ENCODE measurements at regions not wholly inside any gene's neighbourhood (a gene's known extent, or its start where the extent isn't known, plus 50 kb on each side); places are given as distances from the start of the nearest gene placed in this dataset.

DNA sequence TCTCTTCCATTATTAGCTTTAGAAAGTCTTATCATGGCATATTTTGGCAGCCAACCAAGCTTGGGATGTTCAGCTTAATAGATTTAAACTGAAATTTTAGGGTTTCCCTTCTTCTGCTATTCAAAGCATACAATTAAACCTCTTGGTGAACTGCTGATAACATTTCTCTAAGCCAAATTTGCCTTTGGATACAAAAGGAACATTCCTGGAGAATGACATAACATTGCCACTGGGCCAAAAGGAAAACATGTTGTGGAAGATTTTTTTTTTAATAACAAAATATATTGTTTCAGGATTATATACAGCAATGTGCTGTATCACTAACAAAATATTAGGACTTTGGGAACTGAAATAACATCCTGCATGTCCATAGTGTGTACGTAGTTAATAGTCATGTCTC, 215.1 kb upstream of the TBX18 start:
- no peaks in the 10 kb centered on the region for H3K36me3 ChIP-seq (ENCODE audit: control insufficient read depth, insufficient read depth, low read length)
- CTCF ChIA-PET: interaction anchor here (0.8 kb wide), 1 partner anchor 9 kb away, joined by 3 read pairs; no protein-coding TSS in a partner anchor
- no peaks in the 10 kb centered on the region for H3K27me3 ChIP-seq (ENCODE audit: control insufficient read depth, insufficient read depth, low read length)
- no peak for DNase-seq (ENCODE audit: low read depth)
- POLR2A ChIA-PET: no interaction called here
- TF ChIP-seq, protein P1, sequence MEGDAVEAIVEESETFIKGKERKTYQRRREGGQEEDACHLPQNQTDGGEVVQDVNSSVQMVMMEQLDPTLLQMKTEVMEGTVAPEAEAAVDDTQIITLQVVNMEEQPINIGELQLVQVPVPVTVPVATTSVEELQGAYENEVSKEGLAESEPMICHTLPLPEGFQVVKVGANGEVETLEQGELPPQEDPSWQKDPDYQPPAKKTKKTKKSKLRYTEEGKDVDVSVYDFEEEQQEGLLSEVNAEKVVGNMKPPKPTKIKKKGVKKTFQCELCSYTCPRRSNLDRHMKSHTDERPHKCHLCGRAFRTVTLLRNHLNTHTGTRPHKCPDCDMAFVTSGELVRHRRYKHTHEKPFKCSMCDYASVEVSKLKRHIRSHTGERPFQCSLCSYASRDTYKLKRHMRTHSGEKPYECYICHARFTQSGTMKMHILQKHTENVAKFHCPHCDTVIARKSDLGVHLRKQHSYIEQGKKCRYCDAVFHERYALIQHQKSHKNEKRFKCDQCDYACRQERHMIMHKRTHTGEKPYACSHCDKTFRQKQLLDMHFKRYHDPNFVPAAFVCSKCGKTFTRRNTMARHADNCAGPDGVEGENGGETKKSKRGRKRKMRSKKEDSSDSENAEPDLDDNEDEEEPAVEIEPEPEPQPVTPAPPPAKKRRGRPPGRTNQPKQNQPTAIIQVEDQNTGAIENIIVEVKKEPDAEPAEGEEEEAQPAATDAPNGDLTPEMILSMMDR (IDR thresholded peaks at IDR 0.05; ENCODE audit: insufficient read depth, low read depth, low read length): no peak
- H3K4me3 ChIP-seq (ENCODE audit: low read depth, low read length): no peak overlapping the region

DNA sequence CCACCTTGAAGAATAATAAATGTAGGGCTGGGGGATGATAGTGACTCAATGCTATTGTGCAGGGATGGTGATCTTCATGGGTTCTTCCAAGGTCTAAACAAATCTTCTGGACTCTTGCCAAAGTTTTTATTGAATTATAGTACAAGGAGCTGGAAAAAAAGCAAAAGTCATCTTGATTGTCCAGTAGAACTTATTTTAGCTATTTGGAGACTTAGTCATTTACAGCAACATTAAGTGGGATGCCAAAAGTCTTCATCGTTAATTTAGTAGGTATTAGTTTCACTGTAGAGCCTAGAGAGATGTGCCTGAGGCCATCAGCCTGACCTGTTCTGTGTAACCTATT, 212.9 kb upstream of the TBX18 start:
- TF ChIP-seq, protein P1 (IDR thresholded peaks at IDR 0.05; ENCODE audit: insufficient read depth, low read depth, low read length): no peak
- DNase-seq (ENCODE audit: low read depth): no peak
- Histone ChIP-seq H3K36me3 (ENCODE audit: control insufficient read depth, insufficient read depth, low read length) (no peaks in the 10 kb centered on the region), H3K4me3 (ENCODE audit: low read depth, low read length) (no peak overlapping the region), H3K27me3 (ENCODE audit: control insufficient read depth, insufficient read depth, low read length) (no peaks in the 10 kb centered on the region)
- ChIA-PET CTCF (no interaction called here), POLR2A (no interaction called here)

DNA sequence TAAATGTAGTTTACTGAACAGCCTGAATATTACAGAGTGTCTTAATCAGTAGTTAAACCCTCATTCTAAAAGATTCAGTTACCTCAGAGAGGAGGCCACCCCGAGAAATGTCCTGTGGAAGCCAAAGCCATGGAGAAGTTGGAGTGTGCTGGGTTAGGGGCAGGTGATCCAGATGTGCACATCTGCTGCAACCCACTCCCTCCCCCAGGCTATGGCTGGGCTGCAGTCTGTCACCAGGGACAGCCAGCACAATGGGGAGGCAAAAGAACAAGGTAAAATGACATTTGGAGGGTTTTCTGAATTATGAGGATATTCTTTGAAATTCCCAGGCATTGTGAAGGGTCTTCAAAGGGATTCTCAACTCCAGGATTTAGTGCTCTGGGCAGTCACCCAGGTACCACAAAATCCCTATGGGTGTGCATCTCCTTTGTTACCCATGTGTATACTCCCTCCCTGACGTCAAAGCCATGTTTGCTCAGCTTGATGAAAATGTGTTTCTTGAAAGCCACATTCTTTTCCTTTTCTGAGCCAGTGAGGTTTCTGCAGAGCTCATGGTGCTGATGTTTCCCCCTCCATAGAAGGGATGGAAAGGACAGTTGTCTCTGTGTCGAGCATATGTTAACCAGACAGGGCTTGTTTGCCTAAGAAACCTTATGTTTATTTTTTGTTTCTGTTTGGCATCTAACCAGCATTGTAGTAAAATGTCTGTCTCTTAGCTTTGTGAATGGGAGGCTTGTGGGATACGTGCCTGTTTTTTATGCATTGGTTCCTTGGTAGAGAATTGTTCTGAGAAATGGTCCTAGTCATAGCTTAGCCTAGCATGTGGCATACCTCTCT, 212.3 kb upstream of the TBX18 start:
- ChIA-PET POLR2A (no interaction called here), CTCF (interaction anchor here (0.7 kb wide), 1 partner anchor 10 kb away, joined by 3 read pairs; no protein-coding TSS in a partner anchor)
- no peaks in the 10 kb centered on the region for H3K36me3 ChIP-seq (ENCODE audit: control insufficient read depth, insufficient read depth, low read length)
- TF ChIP-seq, protein P1 (IDR thresholded peaks at IDR 0.05; ENCODE audit: insufficient read depth, low read depth, low read length): no peak
- H3K4me3 ChIP-seq (ENCODE audit: low read depth, low read length): no peak overlapping the region
- DNase-seq (ENCODE audit: low read depth): no peak
- no peaks in the 10 kb centered on the region for H3K27me3 ChIP-seq (ENCODE audit: control insufficient read depth, insufficient read depth, low read length)

DNA sequence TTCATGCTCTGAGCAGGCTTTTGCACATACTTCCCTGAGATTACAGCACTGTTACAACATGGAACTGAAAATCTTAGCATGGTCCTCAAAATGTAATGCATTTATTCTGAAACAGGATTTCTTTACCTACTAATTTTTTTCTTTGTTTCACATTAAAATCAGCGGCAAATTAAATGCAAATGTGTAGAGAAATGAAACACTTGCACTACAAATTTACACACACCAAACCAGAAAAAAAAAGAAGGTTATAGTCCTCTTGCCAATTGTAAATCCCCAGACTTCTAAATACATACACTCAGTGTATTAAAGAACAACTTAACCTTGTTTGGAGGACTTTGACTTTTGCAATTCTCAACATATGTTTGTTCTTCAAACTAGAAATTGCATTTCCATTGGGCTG, 210.9 kb upstream of the TBX18 start:
- ChIA-PET CTCF (interaction anchor here (1.0 kb wide), 1 partner anchor 348 kb away, joined by 3 read pairs; no protein-coding TSS in a partner anchor), POLR2A (no interaction called here)
- H3K4me3 ChIP-seq (ENCODE audit: low read depth, low read length): no peak overlapping the region
- H3K27me3 ChIP-seq (ENCODE audit: control insufficient read depth, insufficient read depth, low read length): no peaks in the 10 kb centered on the region
- H3K36me3 ChIP-seq (ENCODE audit: control insufficient read depth, insufficient read depth, low read length): no peaks in the 10 kb centered on the region
- TF ChIP-seq, protein P1 (IDR thresholded peaks at IDR 0.05; ENCODE audit: insufficient read depth, low read depth, low read length): no peak
- DNase-seq (ENCODE audit: low read depth): no peak

DNA sequence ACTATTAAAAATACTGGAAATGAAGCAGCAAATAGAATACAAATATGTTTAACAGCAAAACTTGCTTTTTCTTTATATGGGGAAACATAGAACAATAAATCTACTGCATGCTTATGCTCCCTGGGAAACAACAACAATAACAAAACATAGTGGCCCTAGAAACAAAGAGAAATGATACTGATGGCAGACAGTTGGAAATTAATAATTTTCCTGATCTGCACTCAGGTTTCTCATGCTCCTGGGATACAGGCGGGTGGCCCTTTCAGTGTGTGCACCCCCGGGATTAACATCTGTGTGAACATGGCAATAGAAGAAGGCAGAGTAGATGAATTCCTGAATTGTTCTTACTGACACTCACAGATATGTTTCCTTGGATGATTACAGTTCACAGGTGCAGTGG, 209.2 kb upstream of the TBX18 start:
- Histone ChIP-seq H3K4me3 (ENCODE audit: low read depth, low read length) (no peak overlapping the region), H3K36me3 (ENCODE audit: control insufficient read depth, insufficient read depth, low read length) (no peaks in the 10 kb centered on the region), H3K27me3 (ENCODE audit: control insufficient read depth, insufficient read depth, low read length) (no peaks in the 10 kb centered on the region)
- ChIA-PET CTCF (no interaction called here), POLR2A (no interaction called here)
- DNase-seq (ENCODE audit: low read depth): no peak
- TF ChIP-seq, protein P1 (IDR thresholded peaks at IDR 0.05; ENCODE audit: insufficient read depth, low read depth, low read length): no peak

All from BJ (cell line).